MCF 10A (cell line): ENCODE measurements at regions not wholly inside any gene's neighbourhood (a gene's known extent, or its start where the extent isn't known, plus 50 kb on each side); places are given as distances from the start of the nearest gene placed in this dataset.

Source experiments
- BruUV-seq: library from RNA; stranded (reverse); fragments of 400-500 nt; replicated peaks from 2 replicates; lab custom pipeline; 2021; lab: Mats Ljungman, UMichigan
- CTCF ChIA-PET: fragments of 300-600 bp; sonication (Branson Sonifier 250); formaldehyde crosslinking; extraction: SDS; loops from one replicate; lab custom pipeline; 2021; ENCODE audit warnings: antibody characterized with exemption, inconsistent platforms; lab: Yijun Ruan, JAX
- POLR2A ChIA-PET: fragments of 300-600, 350-650 bp; sonication (Branson Sonifier 250); formaldehyde crosslinking; extraction: SDS; loops from one replicate; lab custom pipeline; 2020; ENCODE audit warnings: antibody characterized with exemption, inconsistent platforms; lab: Yijun Ruan, JAX
- DNase-seq: peaks from one replicate; pipeline ENCODE4 v3.0.0-alpha.2; 2018; ENCODE audit not compliant: unreplicated experiment
- H3K27ac Mint-ChIP-seq: one replicate; pipeline ENCODE4 v1.8.0; 2022; ENCODE audit warnings: mild to moderate bottlenecking, low read depth, mixed read lengths; ENCODE audit not compliant: unreplicated experiment
- H3K27me3 Mint-ChIP-seq: one replicate; pipeline ENCODE4 v1.8.0; 2022; ENCODE audit warnings: mixed read lengths; ENCODE audit not compliant: insufficient read depth, unreplicated experiment
- H3K36me3 Mint-ChIP-seq: one replicate; pipeline ENCODE4 v1.8.0; 2022; ENCODE audit warnings: mild to moderate bottlenecking, moderate library complexity, mixed read lengths; ENCODE audit not compliant: insufficient read depth, unreplicated experiment
- H3K4me1 Mint-ChIP-seq: one replicate; pipeline ENCODE4 v1.8.0; 2022; ENCODE audit warnings: mixed read lengths; ENCODE audit not compliant: insufficient read depth, unreplicated experiment
- H3K4me3 Mint-ChIP-seq: one replicate; pipeline ENCODE4 v1.8.0; 2022; ENCODE audit warnings: mild to moderate bottlenecking, moderate library complexity, mixed read lengths; ENCODE audit not compliant: unreplicated experiment
- H3K9me3 Mint-ChIP-seq: one replicate; pipeline ENCODE4 v1.8.0; 2022; ENCODE audit warnings: mixed read lengths; ENCODE audit not compliant: unreplicated experiment
- CTCF ChIP-seq: fragments of 200-600 bp; IDR thresholded peaks from one replicate; pipeline ENCODE4 v1.8.0; 2022; ENCODE audit warnings: antibody characterized with exemption, mild to moderate bottlenecking; ENCODE audit not compliant: unreplicated experiment
- intact Hi-C: fragments of 100-400 bp; cut with micrococcal nuclease; formaldehyde crosslinking; loops from 2 replicates; pipeline ENCODE4 v1.14.1; 2022

DNA sequence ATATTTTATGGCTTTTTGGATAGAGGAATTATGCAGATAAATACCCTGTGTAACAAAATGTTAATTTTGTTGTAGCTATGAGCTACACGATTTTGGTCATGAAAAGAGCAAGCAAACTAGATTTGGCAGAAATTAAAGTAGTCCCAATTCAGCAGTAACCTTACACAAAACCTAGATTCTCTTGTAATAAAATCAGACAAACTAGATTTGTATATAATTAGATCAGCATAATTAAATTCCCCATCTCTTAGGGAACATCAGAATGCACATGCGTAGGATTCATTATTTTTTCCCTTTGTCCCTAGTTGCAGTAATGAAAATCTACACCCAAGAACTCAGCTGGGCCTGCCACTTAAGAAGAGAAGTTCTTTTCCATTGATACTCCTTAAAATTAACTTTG, 1879.2 kb upstream of the CDH9 start:
- intact Hi-C loops = no loop called here
- Mint-ChIP-seq H3K4me3 (no peak overlapping the region), H3K27me3 (no peaks in the 10 kb centered on the region), H3K9me3 (peaks cover 19% of the 10 kb centered on the region), H3K27ac (no peak overlapping the region), H3K4me1 (peaks cover 9% of the 10 kb centered on the region), H3K36me3 (no peaks in the 10 kb centered on the region)
- ChIA-PET CTCF (interaction anchor here (0.7 to 1.1 kb wide), 2 partner anchors 16 to 330 kb away, joined by 3 to 5 read pairs; no protein-coding TSS in a partner anchor), POLR2A (interaction anchor here (0.5 kb wide), 1 partner anchor 1180 kb away, joined by 5 read pairs; no protein-coding TSS in a partner anchor)
- no TSS peak for BruUV-seq
- no peak for DNase-seq
- TF ChIP-seq CTCF = no peak

DNA sequence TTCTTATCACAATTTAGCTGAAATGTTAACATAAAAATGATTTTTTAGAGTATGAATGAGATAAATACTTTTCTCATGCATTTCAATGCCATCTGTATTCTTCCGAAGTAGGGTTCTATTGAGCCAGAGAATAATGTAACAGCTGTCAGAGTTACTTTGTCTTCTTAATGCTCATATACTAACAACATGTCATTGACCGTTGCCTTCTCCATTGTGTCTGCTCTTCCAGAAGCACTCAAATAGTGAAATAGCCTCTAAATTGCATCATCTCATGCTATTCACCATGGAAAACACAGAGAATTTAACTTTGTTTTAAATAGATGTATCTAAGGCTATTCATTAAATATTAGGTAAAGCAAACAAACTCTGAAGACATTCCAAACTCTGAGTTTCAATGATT, 1875.9 kb upstream of the CDH9 start:
- Mint-ChIP-seq H3K27ac (no peak overlapping the region), H3K4me1 (no peaks in the 10 kb centered on the region), H3K4me3 (no peak overlapping the region), H3K9me3 (peaks cover 19% of the 10 kb centered on the region), H3K27me3 (no peaks in the 10 kb centered on the region), H3K36me3 (no peaks in the 10 kb centered on the region)
- CTCF ChIA-PET = no interaction called here
- TF ChIP-seq CTCF = no peak
- intact Hi-C loops = no loop called here
- no TSS peak for BruUV-seq
- POLR2A ChIA-PET = no interaction called here
- DNase-seq = no peak

DNA sequence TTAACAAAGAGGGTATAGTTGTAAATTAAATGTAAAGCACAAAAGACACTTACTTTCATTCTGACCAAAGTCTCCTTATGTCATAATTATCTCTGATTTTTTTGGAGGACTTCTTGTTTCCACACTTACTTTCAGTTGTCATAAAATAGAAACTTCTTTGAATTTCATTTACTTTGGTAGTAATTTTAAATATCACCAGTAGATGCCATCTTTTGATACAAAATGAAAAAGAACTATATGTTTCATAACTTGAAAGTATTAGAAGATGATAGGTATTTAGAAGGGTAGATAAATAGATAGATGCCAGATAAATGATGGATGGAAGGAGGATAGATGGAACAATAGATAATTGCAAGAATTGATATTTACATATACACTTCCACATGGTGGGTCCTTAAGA, 1865.3 kb upstream of the CDH9 start:
- no peak overlapping the region for H3K4me3 Mint-ChIP-seq
- no peaks in the 10 kb centered on the region for H3K36me3 Mint-ChIP-seq
- ChIA-PET CTCF (interaction anchor here (0.6 to 0.7 kb wide), 2 partner anchors 85 to 1296 kb away, joined by 3 read pairs; no protein-coding TSS in a partner anchor), POLR2A (no interaction called here)
- H3K27me3 Mint-ChIP-seq = no peaks in the 10 kb centered on the region
- peak; percentile 25 for TF ChIP-seq CTCF
- H3K4me1 Mint-ChIP-seq = peaks cover 6% of the 10 kb centered on the region
- no peaks in the 10 kb centered on the region for H3K9me3 Mint-ChIP-seq
- no peak overlapping the region for H3K27ac Mint-ChIP-seq
- intact Hi-C loops = loop anchor here (1.0 to 5.0 kb wide), 2 partner anchors 315 to 909 kb away; no protein-coding TSS in a partner anchor
- no peak for DNase-seq
- no TSS peak for BruUV-seq

DNA sequence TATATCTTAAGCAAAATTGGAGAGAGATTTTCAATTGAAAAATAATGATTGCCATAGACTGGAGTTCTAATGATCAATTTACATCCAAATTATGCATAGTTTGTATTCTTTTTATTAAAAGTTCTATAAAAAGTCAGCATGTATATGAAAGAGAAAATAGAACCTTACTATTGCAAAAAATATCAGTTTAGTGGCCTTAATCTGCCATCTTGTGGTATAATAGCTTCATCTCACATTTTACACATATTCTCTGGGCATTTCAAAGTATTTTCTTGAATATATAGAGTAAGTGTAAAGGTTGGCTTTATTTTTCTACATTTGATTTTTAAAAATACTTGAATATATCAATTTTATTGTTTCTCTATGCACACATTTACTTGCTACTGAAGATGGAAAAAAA, 1858.6 kb upstream of the CDH9 start:
- Mint-ChIP-seq H3K9me3 (no peaks in the 10 kb centered on the region), H3K4me3 (no peak overlapping the region), H3K4me1 (peaks cover 7% of the 10 kb centered on the region), H3K27me3 (no peaks in the 10 kb centered on the region), H3K36me3 (no peaks in the 10 kb centered on the region), H3K27ac (no peak overlapping the region)
- TF ChIP-seq CTCF = peak; percentile 31
- DNase-seq = peak; percentile 34
- intact Hi-C loops = loop anchor here (1.0 to 10.0 kb wide), 4 partner anchors 118 to 1872 kb away; no protein-coding TSS in a partner anchor
- BruUV-seq = no TSS peak
- ChIA-PET CTCF (interaction anchor here (0.6 to 3.5 kb wide), 6 partner anchors 9 to 600 kb away, joined by 3 to 32 read pairs (median 6); no protein-coding TSS in a partner anchor), POLR2A (interaction anchor here (0.7 kb wide), 1 partner anchor 527 kb away, joined by 3 read pairs; no protein-coding TSS in a partner anchor)
